ENCODE measurements at regions not wholly inside any gene's neighbourhood (a gene's known extent, or its start where the extent isn't known, plus 50 kb on each side); places are given as distances from the start of the nearest gene placed in this dataset.

- TF ChIP-seq ZNF654 (tag by site-specific recombination; IDR thresholded peaks at IDR 0.05; ENCODE audit: low read depth) (no peak), HIC1 (tag by site-specific recombination; IDR thresholded peaks at IDR 0.05) (no peak), MYNN (tag by site-specific recombination; IDR thresholded peaks at IDR 0.05; ENCODE audit: borderline replicate concordance) (no peak), AEBP2 (tag by site-specific recombination; IDR thresholded peaks at IDR 0.05; ENCODE audit: borderline replicate concordance) (no peak), ZNF121 (tag by site-specific recombination; IDR thresholded peaks at IDR 0.05) (no peak), ZNF549 (tag by site-specific recombination; IDR thresholded peaks at IDR 0.05) (no peak), ZNF335 (tag by site-specific recombination; conservative IDR thresholded peaks at IDR 0.05) (no peak), ZNF174 (tag by site-specific recombination; IDR thresholded peaks at IDR 0.05) (no peak), ZNF843 (tag by site-specific recombination; IDR thresholded peaks at IDR 0.05) (no peak), ZSCAN23 (tag by site-specific recombination; IDR thresholded peaks at IDR 0.05) (no peak)
- TF ChIP-seq, protein P1, sequence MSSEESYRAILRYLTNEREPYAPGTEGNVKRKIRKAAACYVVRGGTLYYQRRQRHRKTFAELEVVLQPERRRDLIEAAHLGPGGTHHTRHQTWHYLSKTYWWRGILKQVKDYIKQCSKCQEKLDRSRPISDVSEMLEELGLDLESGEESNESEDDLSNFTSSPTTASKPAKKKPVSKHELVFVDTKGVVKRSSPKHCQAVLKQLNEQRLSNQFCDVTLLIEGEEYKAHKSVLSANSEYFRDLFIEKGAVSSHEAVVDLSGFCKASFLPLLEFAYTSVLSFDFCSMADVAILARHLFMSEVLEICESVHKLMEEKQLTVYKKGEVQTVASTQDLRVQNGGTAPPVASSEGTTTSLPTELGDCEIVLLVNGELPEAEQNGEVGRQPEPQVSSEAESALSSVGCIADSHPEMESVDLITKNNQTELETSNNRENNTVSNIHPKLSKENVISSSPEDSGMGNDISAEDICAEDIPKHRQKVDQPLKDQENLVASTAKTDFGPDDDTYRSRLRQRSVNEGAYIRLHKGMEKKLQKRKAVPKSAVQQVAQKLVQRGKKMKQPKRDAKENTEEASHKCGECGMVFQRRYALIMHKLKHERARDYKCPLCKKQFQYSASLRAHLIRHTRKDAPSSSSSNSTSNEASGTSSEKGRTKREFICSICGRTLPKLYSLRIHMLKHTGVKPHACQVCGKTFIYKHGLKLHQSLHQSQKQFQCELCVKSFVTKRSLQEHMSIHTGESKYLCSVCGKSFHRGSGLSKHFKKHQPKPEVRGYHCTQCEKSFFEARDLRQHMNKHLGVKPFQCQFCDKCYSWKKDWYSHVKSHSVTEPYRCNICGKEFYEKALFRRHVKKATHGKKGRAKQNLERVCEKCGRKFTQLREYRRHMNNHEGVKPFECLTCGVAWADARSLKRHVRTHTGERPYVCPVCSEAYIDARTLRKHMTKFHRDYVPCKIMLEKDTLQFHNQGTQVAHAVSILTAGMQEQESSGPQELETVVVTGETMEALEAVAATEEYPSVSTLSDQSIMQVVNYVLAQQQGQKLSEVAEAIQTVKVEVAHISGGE (tag by site-specific recombination; conservative IDR thresholded peaks at IDR 0.05; ENCODE audit: low read depth) = no peak
- TF ChIP-seq, protein P2, sequence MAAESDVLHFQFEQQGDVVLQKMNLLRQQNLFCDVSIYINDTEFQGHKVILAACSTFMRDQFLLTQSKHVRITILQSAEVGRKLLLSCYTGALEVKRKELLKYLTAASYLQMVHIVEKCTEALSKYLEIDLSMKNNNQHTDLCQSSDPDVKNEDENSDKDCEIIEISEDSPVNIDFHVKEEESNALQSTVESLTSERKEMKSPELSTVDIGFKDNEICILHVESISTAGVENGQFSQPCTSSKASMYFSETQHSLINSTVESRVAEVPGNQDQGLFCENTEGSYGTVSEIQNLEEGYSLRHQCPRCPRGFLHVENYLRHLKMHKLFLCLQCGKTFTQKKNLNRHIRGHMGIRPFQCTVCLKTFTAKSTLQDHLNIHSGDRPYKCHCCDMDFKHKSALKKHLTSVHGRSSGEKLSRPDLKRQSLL (tag by site-specific recombination; IDR thresholded peaks at IDR 0.05) = no peak
- TF ChIP-seq, protein P3, sequence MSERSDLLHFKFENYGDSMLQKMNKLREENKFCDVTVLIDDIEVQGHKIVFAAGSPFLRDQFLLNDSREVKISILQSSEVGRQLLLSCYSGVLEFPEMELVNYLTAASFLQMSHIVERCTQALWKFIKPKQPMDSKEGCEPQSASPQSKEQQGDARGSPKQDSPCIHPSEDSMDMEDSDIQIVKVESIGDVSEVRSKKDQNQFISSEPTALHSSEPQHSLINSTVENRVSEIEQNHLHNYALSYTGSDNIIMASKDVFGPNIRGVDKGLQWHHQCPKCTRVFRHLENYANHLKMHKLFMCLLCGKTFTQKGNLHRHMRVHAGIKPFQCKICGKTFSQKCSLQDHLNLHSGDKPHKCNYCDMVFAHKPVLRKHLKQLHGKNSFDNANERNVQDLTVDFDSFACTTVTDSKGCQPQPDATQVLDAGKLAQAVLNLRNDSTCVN (tag by site-specific recombination; optimal IDR thresholded peaks at IDR 0.05) = no peak
- POLR2A ChIA-PET = no interaction called here
- H3K27ac ChIP-seq (ENCODE audit: extremely low read depth, low read depth, low read length) = no peak overlapping the region
- no peaks in the 10 kb centered on the region for H3K36me3 ChIP-seq (ENCODE audit: control insufficient read depth in 2 of 2, insufficient read depth in 1 of 2, low read length in 2 of 2)
- no peak overlapping the region for H3K4me3 ChIP-seq (ENCODE audit: low read depth, low read length)
- no peaks in the 10 kb centered on the region for H3K4me1 ChIP-seq (ENCODE audit: control insufficient read depth, insufficient read depth, low read length)
- CTCF ChIA-PET = no interaction called here
- H3K9me3 ChIP-seq (ENCODE audit: control insufficient read depth, insufficient read depth, low read depth, low read length) = no peaks in the 10 kb centered on the region
Measured at GRCh38 chr2:140027966-140028365, 1247.8 kb upstream of the NXPH2 start.

DNA sequence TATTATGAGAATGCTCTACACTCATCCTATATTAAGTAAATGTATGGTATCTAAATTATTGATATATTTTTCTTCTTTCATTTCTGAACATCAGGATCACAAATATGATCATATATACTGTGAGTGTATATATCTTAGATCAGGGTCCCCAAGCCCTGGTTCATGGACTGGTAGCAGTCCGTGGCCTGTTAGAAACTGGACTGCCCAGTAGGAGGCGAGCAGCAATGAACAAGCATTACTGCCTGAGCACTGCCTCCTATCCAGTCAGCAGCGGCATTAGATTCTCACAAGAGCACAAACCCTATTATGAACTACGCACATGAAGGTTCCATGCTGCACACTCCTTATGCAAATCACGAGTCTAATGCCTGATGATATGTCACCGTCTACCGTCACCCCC, 1247.1 kb upstream of the NXPH2 start:
- Histone ChIP-seq H3K4me1 (ENCODE audit: control insufficient read depth, insufficient read depth, low read length) (no peaks in the 10 kb centered on the region), H3K27ac (ENCODE audit: extremely low read depth, low read depth, low read length) (no peak overlapping the region), H3K9me3 (ENCODE audit: control insufficient read depth, insufficient read depth, low read depth, low read length) (no peaks in the 10 kb centered on the region), H3K4me3 (ENCODE audit: low read depth, low read length) (no peak overlapping the region), H3K36me3 (ENCODE audit: control insufficient read depth in 2 of 2, insufficient read depth in 1 of 2, low read length in 2 of 2) (no peaks in the 10 kb centered on the region)
- ChIA-PET CTCF (no interaction called here), POLR2A (no interaction called here)
- TF ChIP-seq ZNF354C (tag by site-specific recombination; IDR thresholded peaks at IDR 0.05; ENCODE audit: borderline replicate concordance, low read depth) (no peak), ZEB2 (tag by site-specific recombination; IDR thresholded peaks at IDR 0.05) (no peak), TRIM28 (IDR thresholded peaks at IDR 0.05; ENCODE audit: borderline replicate concordance, low read length) (no peak), HOXC10 (CRISPR knock-in tag; IDR thresholded peaks at IDR 0.05) (no peak), ZNF341 (tag by site-specific recombination; IDR thresholded peaks at IDR 0.05; ENCODE audit: low read depth) (no peak)
- TF ChIP-seq, protein P2 (tag by site-specific recombination; IDR thresholded peaks at IDR 0.05) = no peak
- TF ChIP-seq, protein P1 (tag by site-specific recombination; conservative IDR thresholded peaks at IDR 0.05; ENCODE audit: low read depth) = no peak
